Right renal cortex interstitium (tissue), 3 donors: ENCODE measurements at regions not wholly inside any gene's neighbourhood (a gene's known extent, or its start where the extent isn't known, plus 50 kb on each side); places are given as distances from the start of the nearest gene placed in this dataset.
"Not testable (repeated sequence)": the region's sequence is repeated elsewhere in the genome, so short reads cannot be mapped to it uniquely, and the experiment has no call there.

Source experiments
- DNase-seq, 3 donors: peaks; one replicate each; pipeline ENCODE4 v3.0.0-alpha.2; 2013; ENCODE audit warnings: low read depth in 3 of 3, low spot score in 2 of 3

DNA sequence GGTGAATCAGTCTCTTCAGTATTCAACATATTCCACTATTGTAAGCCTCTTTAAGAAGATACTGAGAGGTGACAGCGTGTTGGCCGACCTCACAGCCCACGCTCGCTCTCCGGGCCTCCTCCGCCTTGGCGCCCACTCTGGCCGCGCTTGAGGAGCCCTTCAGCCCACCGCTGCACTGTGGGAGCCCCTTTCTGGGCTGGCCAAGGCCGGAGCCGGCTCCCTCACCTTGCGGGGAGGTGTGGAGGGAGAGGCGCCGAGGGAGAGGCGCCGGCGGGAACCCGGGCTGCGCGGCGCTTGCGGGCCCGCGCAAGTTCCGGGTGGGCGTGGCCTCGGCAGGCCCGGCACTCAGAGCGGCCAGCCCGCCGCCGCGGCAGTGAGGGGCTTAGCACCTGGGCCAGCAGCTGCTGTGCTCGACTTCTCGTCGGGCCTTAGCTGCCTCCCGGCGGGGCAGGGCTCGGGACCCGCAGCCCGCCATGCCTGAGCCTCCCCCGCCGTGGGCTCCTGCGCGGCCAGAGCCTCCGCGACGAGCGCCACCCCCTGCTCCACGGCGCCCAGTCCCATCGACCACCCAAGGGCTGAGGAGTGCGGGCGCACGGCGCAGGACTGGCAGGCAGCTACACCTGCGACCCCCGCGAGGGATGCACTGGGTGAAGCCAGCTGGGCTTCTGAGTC is 306.4 kb downstream of the SEMA3D start:
- DNase-seq: not testable (repeated sequence)

- DNase-seq: no peak
Observed at GRCh38 chr7:84879570-84880325, 307.1 kb downstream of the SEMA3D start.

DNA sequence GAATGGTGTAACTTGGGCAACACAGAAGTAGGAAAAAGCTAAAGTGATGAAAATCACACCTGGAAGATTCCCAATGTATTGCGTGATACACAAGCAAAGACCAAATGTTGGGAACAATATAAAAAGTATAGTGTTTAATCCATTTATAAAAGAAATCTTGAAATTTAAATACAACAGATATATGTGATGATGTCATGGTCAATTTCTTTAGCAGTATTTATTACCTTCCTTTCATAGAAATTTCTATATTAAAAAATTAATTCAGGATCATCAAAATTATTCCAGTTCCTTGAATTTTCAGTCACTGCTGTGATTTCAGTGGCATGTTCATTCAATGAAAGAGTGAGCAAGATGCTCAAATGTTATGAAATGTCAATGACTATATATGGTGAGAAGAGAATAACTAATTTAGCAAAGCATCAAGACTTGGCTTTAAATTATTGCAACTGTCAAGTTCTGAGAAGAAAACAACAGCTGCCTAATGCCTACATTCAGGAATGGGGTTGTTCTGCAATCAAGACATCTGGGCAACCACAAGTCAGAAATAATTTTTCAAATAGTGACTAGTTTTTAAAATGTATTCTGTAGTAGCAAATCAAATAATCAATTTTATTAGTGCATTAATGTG is 308.8 kb downstream of the SEMA3D start:
- DNase-seq: no peak

GRCh38 chr7:84876061-84876821 is 310.6 kb downstream of the SEMA3D start:
- no peak for DNase-seq

DNA sequence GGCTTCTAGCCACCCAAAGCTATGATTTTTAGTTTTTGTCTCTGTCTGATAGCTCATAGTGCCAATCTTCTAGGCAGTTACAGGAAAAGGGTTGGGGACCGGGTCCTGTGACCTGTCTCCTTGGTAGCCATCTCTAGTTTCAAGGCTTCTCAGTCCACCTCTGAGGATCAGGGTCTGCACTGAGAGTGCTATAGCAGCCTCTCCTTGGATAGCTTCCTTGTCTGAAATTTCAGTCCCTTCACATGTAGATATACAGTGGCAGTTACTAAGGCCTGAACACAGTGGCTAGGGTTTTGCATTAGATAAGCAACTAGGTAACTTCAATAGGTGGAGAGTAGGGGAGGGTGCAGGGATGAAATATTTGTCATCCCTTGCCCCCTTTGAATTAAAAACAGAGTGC is 321.3 kb downstream of the SEMA3D start:
- no peak for DNase-seq

- DNase-seq: no peak
Observed at GRCh38 chr7:84857336-84857735, 329.5 kb downstream of the SEMA3D start.

DNA sequence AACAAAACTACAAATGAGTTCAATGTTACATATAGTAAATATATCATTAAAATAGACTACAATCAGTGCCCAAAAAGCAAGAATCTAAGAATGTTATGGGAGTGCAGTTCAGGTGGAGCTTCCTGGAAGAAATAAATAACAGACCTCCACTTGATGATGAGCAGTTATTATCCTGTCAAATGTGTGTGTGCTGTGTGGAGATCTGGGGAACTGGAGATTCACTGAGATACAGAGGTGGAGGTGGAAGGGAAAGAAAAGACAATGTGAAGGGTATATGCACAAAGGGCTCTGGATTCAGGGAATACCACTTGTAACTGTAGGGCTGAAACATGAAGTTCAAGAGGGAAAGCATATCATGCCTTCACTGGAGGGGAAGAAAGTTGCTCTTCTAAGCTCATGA is 331.1 kb downstream of the SEMA3D start:
- DNase-seq: no peak

DNA sequence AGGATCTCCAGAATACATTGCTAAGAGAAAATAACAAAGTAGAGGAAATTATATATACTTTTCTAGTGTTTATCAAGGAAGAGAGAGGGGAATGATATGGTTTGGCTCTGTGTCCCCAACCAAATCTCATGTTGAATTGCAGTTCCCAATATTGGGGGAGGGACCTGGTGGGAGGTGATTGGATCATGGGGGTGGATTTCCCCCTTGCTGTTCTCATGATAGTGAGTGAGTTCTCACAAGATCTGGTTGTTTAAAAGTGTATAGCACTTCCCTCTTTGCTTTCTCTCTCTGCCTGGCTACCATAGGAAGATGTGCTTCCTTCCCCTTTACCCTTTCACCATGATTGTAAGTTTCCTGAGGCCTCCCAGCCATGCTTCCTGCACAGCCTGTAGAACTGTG is 337.9 kb downstream of the SEMA3D start:
- not testable (repeated sequence) for DNase-seq

GRCh38 chr7:84848219-84848973 is 338.5 kb downstream of the SEMA3D start:
- no peak for DNase-seq

DNA sequence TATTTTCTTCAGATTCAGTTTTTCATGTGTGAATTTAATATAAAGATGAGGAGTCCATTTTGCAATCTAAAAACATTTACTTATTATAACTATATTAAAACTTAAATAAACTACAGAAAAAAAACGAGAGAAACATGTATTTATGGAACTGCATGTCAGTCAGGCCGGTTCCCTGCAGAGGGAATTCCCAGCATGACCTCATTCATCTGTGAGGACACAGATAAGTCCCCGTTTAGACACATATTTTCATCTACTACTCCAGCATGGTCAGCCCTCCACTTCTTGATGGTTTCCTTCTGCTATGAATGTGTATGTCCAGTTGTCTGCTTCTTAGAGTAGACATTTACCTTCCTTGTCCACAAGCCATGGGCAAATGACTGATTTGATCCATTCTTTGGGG is 339.1 kb downstream of the SEMA3D start:
- no peak for DNase-seq

DNA sequence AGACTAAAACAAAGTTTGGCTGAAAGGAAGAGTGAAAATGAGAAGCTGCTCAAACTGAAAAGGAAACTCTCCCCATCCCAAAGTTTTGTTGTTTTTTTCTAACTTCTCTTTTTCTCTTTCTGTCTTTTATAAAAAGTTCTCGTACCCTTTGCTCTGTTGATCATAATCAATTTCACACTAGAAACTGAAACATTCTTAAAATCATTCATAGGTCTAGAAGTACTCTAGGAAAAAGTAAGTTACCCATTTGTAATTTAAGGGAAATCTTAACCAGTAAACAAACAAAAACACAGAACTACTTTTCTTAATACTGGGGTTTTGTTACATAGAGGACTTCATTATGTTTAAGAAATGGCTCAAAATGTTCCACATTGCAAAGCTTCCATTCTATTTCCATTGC is 339.8 kb downstream of the SEMA3D start:
- DNase-seq: no peak

DNA sequence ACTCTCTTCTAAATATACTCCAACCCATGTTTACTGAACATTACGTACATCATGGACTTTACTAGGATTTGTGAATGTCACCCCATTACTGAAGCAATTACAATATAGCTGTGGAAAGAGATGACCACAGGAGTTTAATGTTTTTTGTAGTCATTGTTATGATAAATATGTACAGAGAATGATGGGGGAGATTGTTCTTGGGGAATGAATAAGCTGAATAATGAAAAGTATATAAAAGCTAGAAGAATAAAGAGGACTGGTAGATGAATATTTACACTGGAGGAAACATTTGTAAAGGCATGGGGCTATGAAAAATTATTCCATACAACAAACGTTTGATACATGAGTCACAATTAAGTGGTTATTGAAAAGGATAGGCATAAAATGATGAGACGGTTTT is 340.9 kb downstream of the SEMA3D start:
- DNase-seq: no peak

GRCh38 chr7:84844771-84845170 is 342.1 kb downstream of the SEMA3D start:
- DNase-seq: no peak

DNA sequence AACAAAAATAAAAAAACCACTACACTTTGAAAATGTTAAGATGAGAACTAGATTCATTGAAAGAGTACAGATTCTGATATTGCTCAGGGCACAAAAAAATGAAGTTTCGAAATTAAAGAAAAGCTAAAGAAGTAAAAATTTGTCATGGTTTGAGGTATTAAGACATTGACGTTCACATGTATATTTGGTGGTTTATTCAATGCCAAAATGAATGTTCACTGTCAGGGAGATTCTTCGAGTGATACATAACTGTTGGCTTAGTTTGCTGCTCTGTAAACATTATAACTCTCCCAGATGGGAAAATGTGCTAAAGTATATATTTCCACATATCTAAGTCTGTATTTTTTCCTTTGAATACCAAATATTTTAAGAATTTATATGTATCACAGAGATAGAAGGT is 345.0 kb downstream of the SEMA3D start:
- DNase-seq: no peak

DNA sequence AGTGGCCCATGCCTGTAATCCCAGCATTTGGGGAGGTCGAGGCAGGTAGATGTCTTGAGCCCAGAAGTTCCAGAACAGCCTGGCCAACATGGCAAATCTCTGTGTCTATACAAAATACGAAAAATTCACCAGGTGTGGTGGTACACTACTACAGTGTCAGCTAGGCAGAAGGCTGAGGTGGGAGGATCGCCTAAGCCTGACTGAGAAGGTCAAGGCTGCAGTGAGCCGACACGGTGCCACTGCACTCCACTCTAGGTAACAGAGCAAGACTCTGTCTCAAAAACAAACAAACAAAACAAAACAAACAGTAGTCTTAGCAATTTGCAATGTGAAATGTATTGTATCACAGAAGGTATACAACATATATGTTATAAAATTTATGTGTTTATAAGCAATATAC is 348.0 kb downstream of the SEMA3D start:
- no peak for DNase-seq

GRCh38 chr7:84837405-84837804 is 349.5 kb downstream of the SEMA3D start:
- DNase-seq: no peak

DNA sequence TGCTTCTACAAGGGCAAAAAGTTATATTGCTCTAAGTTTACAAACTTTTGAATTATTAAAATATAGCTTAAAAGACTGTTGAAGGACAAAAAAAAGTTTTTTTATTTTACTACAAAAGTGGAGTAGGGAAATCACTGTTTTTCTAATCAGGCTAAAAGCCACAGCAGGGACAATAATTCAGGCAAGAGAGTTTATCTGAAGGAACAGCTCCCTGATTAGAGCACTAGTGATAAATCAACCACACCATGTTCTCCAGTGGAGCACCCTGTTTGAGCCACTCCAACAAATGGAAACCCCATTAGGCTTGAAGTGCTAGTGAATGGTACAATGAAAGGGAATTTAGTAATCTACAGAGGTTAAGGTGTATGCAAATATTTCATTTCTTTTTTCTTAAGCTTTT is 357.1 kb downstream of the SEMA3D start:
- DNase-seq: no peak

GRCh38 chr7:84824057-84824651 is 362.7 kb downstream of the SEMA3D start:
- DNase-seq: no peak

DNA sequence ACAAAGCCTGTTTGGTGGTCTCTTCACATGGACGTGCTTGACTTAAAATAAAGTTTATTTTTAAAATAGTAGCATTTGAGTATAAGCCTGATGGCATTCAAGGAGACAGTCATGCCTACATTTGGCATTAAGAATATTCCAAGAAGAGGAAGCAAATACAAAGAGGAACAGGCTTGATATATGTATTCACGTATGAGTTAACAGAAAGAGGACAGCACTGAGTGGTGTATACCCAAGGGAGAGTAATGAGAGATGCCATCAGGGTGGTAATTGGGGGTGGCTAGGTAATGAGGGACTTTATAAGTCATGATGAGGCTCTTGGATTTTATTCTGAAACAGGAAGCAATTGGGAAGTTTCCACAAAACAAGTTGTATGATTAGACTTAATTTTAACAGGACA is 363.3 kb downstream of the SEMA3D start:
- DNase-seq: no peak

DNA sequence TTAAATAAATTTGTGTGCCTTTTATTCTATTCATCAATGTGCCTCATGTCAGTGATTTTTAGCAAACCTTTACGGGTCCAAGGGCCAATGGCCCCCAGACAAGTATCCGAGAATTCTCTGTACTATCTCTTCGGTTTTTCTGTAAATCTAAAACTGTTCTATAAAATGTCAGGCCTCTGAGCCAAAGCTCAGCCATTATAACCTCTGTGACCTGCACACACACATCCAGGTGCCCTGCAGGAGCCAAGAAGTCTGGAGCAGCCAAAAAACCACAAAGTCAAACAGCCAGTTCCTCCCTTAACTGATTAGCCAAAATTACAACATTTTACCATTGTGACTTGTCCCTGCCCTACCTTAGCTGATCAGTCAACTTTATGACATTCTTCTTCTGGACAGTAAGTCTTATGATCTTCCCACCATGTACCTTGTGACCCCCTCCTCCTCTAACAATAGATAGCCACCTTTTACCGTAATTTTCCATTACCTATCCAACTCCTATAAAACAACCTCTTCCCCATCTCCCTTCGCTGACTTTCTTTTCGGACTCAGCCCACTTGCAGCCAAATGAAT is 363.8 kb downstream of the SEMA3D start:
- no peak for DNase-seq
